GM19452 (cell line): ENCODE measurements at regions not wholly inside any gene's neighbourhood (a gene's known extent, or its start where the extent isn't known, plus 50 kb on each side); places are given as distances from the start of the nearest gene placed in this dataset.
"Not testable (repeated sequence)": the region's sequence is repeated elsewhere in the genome, so short reads cannot be mapped to it uniquely, and the experiment has no call there.

Source experiments
- ATAC-seq: cut with Tn5 transposase; IDR thresholded peaks from one replicate; pipeline ENCODE4 v1.9.1; 2021; ENCODE audit not compliant: unreplicated experiment

GRCh38 chr7:118404211-118404610 lies 179.7 kb downstream of the ANKRD7 start:
- no peak for ATAC-seq

DNA sequence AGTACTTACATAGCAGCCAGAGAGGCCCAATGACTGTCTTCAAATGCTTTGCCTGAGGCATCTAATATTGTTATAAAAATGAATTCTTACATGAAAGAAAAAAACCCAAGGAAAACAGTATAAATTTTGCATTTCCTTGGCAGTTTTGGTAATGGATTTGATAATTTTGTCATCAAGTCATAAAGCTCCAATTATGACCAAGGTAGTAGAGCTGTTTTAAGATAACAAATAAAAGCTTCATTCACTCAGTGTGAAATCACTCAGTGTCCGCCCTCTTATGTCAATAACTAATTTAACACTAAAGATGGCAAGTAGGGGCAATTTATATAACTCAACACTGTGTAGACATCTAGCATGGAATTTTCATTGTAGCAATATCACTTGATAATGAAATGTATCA lies 193.9 kb downstream of the ANKRD7 start:
- ATAC-seq, result no peak

GRCh38 chr7:118420888-118421287 lies 196.4 kb downstream of the ANKRD7 start:
- ATAC-seq, result no peak

DNA sequence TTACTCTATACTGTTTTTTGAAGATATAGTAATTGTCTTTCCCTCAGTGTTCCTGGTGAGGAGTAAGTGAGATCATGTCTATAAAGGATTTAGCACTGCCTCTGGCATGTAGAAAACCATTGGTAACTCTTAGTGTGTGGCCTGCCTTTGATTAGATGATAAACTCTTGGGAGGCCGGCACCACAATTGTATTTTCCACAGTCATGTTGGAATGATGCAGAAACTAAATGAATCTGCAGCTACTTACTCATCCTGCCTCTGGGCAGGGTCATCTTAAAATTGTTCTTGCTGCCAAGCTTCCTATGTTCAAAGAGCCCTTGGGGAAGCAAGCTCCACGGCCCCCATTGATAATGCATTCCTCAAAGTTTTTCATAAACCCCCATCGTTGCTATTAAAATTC lies 204.6 kb downstream of the ANKRD7 start:
- no peak for ATAC-seq

DNA sequence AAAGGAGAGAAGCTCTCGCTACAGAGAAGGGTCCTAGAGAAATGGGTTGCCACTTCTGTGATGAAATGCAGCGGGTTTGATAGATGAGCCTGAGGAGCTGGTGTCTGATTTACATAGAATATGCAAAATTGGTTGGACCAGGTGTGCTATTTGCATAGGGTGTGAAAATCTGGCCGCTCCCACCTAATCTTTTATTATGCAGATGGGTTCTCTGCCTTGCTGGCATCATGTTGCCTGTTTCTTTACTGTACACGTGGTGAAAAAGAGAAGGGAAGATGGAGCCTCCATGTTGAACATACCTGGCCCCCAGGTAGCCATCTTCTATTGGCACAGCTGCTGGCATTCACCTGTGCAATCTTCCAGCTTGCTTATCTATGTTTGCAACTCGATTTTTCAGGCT lies 212.2 kb downstream of the ANKRD7 start:
- ATAC-seq, result no peak

DNA sequence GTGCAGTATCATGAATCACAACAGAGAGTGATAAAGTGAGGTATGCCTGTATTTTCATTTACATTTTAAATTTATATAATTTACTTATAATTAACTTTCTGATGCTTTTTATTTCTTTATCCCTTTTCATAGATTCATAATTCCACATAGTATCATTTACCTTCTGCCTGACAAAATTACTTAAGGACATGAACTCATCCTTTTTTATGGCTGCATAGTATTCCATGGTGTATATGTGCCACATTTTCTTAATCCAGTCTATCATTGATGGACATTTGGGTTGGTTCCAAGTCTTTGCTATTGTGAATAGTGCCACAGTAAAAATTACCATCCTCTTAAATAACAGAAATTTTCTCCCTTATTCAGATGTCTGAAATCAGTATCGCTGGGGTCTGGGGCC lies 224.5 kb downstream of the ANKRD7 start:
- not testable (repeated sequence) for ATAC-seq

- ATAC-seq, result no peak
Measured at GRCh38 chr7:118449797-118450567, 225.5 kb downstream of the ANKRD7 start.

DNA sequence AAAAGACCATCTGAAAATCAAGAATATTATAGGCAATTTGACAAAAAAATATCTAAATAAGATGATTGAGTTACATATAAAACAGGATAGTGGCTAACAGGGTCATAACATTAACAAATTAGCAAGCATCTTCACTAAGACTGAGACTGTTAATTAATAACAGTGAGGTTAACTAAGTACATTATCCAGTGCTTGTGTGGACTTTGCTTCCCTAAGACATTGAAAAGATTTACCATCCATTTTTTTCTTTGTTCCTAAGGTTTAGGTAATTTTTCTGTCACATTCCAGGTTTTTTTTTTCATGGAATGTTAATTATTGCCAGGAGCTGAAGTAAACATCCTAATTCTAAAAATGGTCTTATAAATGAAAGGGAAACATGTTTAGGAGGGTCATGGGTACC lies 227.6 kb downstream of the ANKRD7 start:
- ATAC-seq, result no peak

GRCh38 chr7:118467381-118467780 lies 242.9 kb downstream of the ANKRD7 start:
- ATAC-seq, result no peak

DNA sequence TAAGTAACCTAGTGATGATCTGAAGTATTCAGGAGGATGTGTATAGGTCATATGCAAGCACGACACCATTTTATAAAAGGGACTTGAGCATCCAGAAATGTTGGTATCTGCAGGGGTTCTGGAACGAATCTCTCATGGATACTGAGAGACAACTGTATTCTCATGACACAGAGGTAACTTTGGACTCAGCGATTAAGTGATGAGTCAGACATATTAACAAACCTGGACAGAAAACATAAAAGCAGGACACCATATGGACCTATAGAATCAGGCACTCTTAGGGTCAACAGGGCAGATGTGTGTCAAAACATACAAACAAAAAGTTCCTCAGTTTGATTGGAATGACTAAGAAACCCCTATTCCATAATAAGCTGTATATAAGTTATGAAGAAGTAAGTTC lies 248.1 kb downstream of the ANKRD7 start:
- ATAC-seq, result no peak

GRCh38 chr7:118473271-118473670 lies 248.8 kb downstream of the ANKRD7 start:
- ATAC-seq, result no peak

GRCh38 chr7:118476036-118476435 lies 251.5 kb downstream of the ANKRD7 start:
- ATAC-seq, result no peak

- ATAC-seq, result no peak
Measured at GRCh38 chr7:118477036-118477435, 252.5 kb downstream of the ANKRD7 start.

- ATAC-seq, result no peak
Measured at GRCh38 chr7:118478236-118478635, 253.7 kb downstream of the ANKRD7 start.

DNA sequence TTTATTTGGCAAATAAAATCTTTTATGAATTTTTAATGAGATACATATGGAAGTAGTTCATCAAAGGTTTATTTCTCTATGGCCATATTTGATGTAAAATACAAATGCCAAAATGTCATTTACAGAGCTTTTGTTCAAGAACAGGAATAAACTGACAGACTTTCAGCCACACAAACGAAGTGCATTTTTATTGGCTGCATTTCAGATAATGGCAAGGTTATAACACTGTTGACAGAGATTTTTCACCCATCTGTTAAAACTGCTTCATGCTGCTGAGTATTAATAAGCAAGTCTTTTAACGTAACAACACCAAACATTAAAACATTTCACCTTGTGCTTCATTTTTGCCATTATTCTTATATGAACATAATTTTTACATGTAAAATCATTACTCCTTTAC lies 254.4 kb downstream of the ANKRD7 start:
- ATAC-seq, result no peak

- no peak for ATAC-seq
Measured at GRCh38 chr7:118492466-118492865, 268.0 kb downstream of the ANKRD7 start.

DNA sequence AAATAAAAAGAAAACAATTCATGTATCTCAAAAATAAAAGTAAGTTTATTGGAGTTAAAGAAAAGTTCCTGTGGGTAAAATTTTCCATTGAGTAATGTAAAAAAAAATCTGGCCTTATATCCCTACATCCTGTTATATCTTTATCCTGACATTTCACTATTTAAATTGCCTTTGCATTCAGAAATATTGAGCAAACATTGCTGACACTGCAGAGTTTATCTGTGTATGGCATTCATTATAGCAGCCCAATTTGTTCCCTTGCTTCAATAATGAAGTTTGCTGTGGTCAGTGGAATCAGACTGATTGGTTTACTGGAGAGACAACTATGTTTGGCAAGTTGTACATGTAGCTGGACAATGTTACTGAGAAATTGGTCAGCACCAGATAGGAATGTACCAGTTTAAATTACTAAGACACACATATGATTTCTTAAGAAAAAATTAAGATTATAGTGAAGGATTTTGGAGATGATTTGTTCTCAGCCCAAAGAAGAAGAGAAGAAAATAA lies 271.7 kb downstream of the ANKRD7 start:
- ATAC-seq, result no peak

DNA sequence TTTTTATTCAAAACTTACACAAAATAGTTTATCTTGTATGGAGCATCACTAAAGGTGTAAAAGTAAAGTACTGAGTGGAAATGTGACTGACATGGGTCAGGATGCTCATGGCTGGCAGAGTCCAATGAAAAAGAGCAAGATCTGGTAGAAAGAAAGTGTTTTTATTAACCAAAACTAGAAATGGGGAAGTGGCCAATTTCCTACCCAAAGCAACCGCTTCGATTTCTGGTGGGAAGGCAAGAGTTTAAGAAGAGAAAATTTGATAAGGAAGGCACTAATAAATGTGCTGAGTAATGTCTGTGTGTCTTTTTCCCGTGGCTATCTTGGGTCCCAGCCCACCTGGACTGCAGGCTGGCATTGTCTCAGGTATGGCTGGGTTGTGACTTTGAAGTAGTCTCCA lies 277.7 kb downstream of the ANKRD7 start:
- no peak for ATAC-seq

DNA sequence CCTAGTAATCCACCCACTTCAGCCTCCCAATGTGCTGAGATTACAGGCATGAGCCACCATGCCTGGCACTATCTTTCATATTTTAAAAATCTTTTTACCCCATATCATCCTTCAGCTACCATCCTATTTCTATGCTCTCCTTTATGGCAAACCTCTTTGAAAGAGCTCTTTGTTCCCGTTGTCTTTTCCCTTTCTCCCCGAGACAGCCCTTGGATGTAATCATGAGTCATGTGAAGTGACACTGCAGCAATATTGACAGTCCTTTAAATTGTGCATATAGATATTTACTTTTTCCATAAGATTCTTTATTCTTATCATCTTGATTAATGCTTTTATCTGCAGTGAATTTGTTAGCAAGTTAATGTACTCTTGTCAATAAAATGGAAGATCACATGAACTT lies 286.6 kb downstream of the ANKRD7 start:
- ATAC-seq, result no peak

GRCh38 chr7:118517275-118517674 lies 292.8 kb downstream of the ANKRD7 start:
- ATAC-seq, result no peak

DNA sequence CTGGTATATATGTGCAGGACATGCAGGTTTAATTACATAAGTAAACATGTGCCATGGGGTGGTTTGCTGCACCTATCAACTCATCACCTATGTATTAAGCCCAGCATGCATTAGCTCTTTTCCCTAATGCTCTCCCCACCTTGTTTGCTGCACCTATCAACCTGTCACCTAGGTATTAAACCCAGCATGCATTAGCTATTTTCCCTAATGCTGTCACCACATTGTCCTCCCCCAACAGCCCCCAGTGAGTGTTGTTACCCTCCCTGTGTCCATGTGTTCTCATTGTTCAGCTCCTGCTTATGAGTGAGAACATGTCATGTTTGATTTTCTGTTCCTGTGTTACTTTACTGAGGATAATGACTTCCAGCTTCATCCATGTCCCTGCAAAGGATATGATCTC lies 300.5 kb downstream of the ANKRD7 start:
- no peak for ATAC-seq

DNA sequence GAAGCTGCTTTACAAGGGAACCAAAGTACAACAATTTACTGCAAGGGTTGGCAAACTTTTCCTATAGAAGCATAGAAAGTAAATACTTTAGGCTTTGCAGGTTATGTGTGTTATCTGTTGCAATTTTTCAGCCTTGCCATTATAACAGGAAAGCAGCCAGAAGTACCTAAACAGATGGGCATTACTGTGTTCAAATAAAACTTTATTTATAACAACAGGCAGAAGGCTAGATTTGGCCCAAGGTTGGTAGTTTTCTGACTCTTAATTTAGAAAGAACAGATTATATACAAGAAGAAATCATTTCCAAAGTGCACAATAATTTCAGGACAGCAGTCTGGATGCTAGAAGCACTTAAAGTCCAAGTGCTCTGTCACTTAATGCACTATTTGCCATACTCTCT lies 307.1 kb downstream of the ANKRD7 start:
- no peak for ATAC-seq

DNA sequence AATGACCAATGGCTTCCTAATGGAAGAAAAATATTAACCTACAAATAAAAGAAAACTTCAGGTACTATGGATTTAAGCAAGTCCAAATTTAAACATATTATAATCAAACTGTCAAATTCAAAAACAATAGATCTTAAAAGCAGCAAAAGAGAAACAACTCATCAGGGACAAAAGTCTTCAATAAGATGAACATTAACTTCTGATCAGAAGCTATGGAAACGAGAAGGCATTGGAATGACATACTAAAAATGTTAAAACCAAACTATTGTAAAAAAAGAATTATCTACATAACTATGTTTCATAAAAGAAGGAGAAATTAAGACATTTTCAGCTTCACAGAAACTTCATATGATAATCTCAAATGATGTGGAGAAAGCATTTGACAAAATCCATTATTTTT lies 334.7 kb downstream of the ANKRD7 start:
- ATAC-seq, result no peak
